ENCODE measurements at regions not wholly inside any gene's neighbourhood (a gene's known extent, or its start where the extent isn't known, plus 50 kb on each side); places are given as distances from the start of the nearest gene placed in this dataset.

GRCh38 chr2:9153643-9153980, 53.0 kb upstream of the ASAP2 start:
- no peak overlapping the region for H2BK12ac ChIP-seq (ENCODE audit: low read depth, low read length)
- no peak overlapping the region for H3K14ac ChIP-seq (ENCODE audit: insufficient read length)
- H4K8ac ChIP-seq (ENCODE audit: extremely low read depth, insufficient read depth, low read length), result no peak overlapping the region
- H2BK15ac ChIP-seq (ENCODE audit: low read length), result no peak overlapping the region
- no peak overlapping the region for H2BK120ac ChIP-seq (replicated peaks; ENCODE audit: low read depth, low read length)
- H3K23ac ChIP-seq (ENCODE audit: insufficient read length), result no peak overlapping the region
- no peak overlapping the region for H4K5ac ChIP-seq (ENCODE audit: insufficient read length, low read depth, low read length)
- H3K9me3 ChIP-seq (ENCODE audit: insufficient read depth in 2 of 2, low read depth in 1 of 2, low read length in 1 of 2), result no peaks in the 10 kb centered on the region
- no peaks in the 10 kb centered on the region for H3K79me2 ChIP-seq (ENCODE audit: control insufficient read depth in 1 of 2, insufficient read depth in 2 of 2, low read length in 2 of 2)
- WGBS, 2 experiments (ENCODE audit: extremely low coverage in 1 of 2, insufficient coverage in 1 of 2, insufficient read length in 1 of 2, insufficient replicate concordance in 2 of 2, low coverage in 1 of 2, low lambda C conversion rate in 2 of 2, missing lambda C conversion rate in 1 of 2), result 92% methylated on average over 4 of the region's 4 CpGs; no CpG with 5 or more reads in 1 of the 2 experiments
- peaks cover 0 to 3% of the 10 kb centered on the region in 2 experiments for H4K20me1 ChIP-seq (replicated peaks in 1 of 2; ENCODE audit: control insufficient read depth in 1 of 2, insufficient read depth in 2 of 2, low read length in 2 of 2)
- no peak overlapping the region for H3K4me3 ChIP-seq (ENCODE audit: extremely low read depth in 1 of 4, insufficient read depth in 2 of 4, low read depth in 3 of 4, low read length in 4 of 4)
- no peaks in the 10 kb centered on the region for H3K79me1 ChIP-seq (ENCODE audit: low read depth, low read length)
- ChIA-PET POLR2A (ENCODE audit: partially characterized antibody) (no interaction called here), CTCF (ENCODE audit: partially characterized antibody) (interaction anchor here (0.5 to 5.7 kb wide), 5 partner anchors 12 to 259 kb away, joined by 3 to 59 read pairs (median 6); no protein-coding TSS in a partner anchor)
- DNase-seq (ENCODE audit: low read depth in 1 of 2, low spot score in 2 of 2) (no peak), FAIRE-seq (no peak)
- H3K4ac ChIP-seq (replicated peaks; ENCODE audit: insufficient read length, low read depth, low read length), result no peak overlapping the region
- no peak overlapping the region for H2BK20ac ChIP-seq (ENCODE audit: low read length)
- H3K18ac ChIP-seq (ENCODE audit: extremely low read depth, low read length), result no peak overlapping the region
- no peak overlapping the region for H3K27ac ChIP-seq (ENCODE audit: low read depth, low read length)
- H2BK5ac ChIP-seq (ENCODE audit: low read depth, low read length), result no peak overlapping the region
- H3K27me3 ChIP-seq (replicated peaks in 1 of 4; ENCODE audit: control insufficient read depth in 3 of 4, extremely low read depth in 1 of 4, insufficient read depth in 3 of 4, low read length in 3 of 4), result no peaks in the 10 kb centered on the region
- no peak overlapping the region for H3K9ac ChIP-seq (replicated peaks in 1 of 4; ENCODE audit: extremely low read depth in 1 of 4, low read depth in 3 of 4, low read length in 3 of 4)
- peaks cover 0 to 2% (median under 1%) of the 10 kb centered on the region in 4 experiments; a peak in 4 of 7 replicates for H3K4me1 ChIP-seq (replicated peaks in 1 of 4; ENCODE audit: control insufficient read depth in 3 of 4, insufficient read depth in 4 of 4, low read length in 3 of 4)
- H3K23me2 ChIP-seq (ENCODE audit: low read depth, low read length), result peaks cover 6% of the 10 kb centered on the region; the same call in 1 of the 2 replicates
- no peak overlapping the region for H3K56ac ChIP-seq (replicated peaks; ENCODE audit: insufficient read length, low read depth, low read length)
- H3K4me2 ChIP-seq (ENCODE audit: insufficient read depth in 1 of 2, low read depth in 2 of 2, low read length in 2 of 2), result no peak overlapping the region
- H3K36me3 ChIP-seq (ENCODE audit: control insufficient read depth in 2 of 4, insufficient read depth in 4 of 4, low read length in 3 of 4), result no peaks in the 10 kb centered on the region
- no peak overlapping the region for H2AK5ac ChIP-seq (ENCODE audit: low read depth, low read length)
- H4K91ac ChIP-seq (replicated peaks; ENCODE audit: insufficient read length, low read length), result no peak overlapping the region
- no peak overlapping the region for H2AFZ ChIP-seq (ENCODE audit: low read length)
- TF ChIP-seq CHD7 (IDR thresholded peaks at IDR 0.05; ENCODE audit: insufficient replicate concordance, low read length), result no peak

All from H1 (cell line).